CD8-positive, alpha-beta memory T cell (primary cell): ENCODE measurements at regions not wholly inside any gene's neighbourhood (a gene's known extent, or its start where the extent isn't known, plus 50 kb on each side); places are given as distances from the start of the nearest gene placed in this dataset.
A peak's percentile ranks its signal among the peaks of the same experiment; 100 is the strongest.

Experiments used
- CTCF ChIA-PET: fragments of 350-600 bp; sonication (Branson Sonifier 250); formaldehyde crosslinking; loops from one replicate; lab custom pipeline; 2021; ENCODE audit warnings: antibody characterized with exemption; lab: Charles Lee
- POLR2A ChIA-PET: fragments of 350-600 bp; sonication (Branson Sonifier 250); formaldehyde crosslinking; loops from one replicate; lab custom pipeline; 2021; ENCODE audit warnings: antibody characterized with exemption; lab: Charles Lee
- DNase-seq, 5 donors: peaks; one replicate each; pipeline versions ENCODE4 v3.0.0 to v3.0.0-alpha.2; 2020 to 2022; ENCODE audit warnings: mixed read lengths in 1 of 5
- H3K27ac ChIP-seq: one replicate; pipeline ENCODE4 v1.7.0; 2013; ENCODE audit warnings: low read depth, mild to moderate bottlenecking, low read length, moderate library complexity
- H3K27me3 ChIP-seq: 2 replicates; pipeline ENCODE4 v1.7.0; 2013; ENCODE audit warnings: low read length, mild to moderate bottlenecking; ENCODE audit not compliant: insufficient read depth, poor library complexity, severe bottlenecking
- H3K36me3 ChIP-seq: 2 replicates; pipeline ENCODE4 v1.7.0; 2013; ENCODE audit warnings: mild to moderate bottlenecking, low read length, moderate library complexity; ENCODE audit not compliant: insufficient read depth
- H3K4me1 ChIP-seq: 2 replicates; pipeline ENCODE4 v1.7.0; 2013; ENCODE audit warnings: mild to moderate bottlenecking, low read length, moderate library complexity; ENCODE audit not compliant: insufficient read depth
- H3K4me3 ChIP-seq: 2 replicates; pipeline ENCODE4 v1.7.0; 2013; ENCODE audit warnings: mild to moderate bottlenecking, low read length
- H3K9me3 ChIP-seq: 2 replicates; pipeline ENCODE4 v1.7.0; 2013; ENCODE audit warnings: mild to moderate bottlenecking, low read length
- H3K27ac Mint-ChIP-seq, 8 donors: one replicate each; pipeline ENCODE4 v1.8.0; 2020 to 2021; ENCODE audit warnings: mixed read lengths in 8 of 8, mild to moderate bottlenecking in 6 of 8, inconsistent platforms in 3 of 8, moderate library complexity in 3 of 8
- H3K27me3 Mint-ChIP-seq, 2 donors: one replicate each; pipeline ENCODE4 v1.8.0; 2020 to 2021; ENCODE audit warnings: mixed read lengths in 2 of 2, mild to moderate bottlenecking in 1 of 2, moderate library complexity in 1 of 2
- H3K36me3 Mint-ChIP-seq, 3 donors: one replicate each; pipeline ENCODE4 v1.8.0; 2020 to 2021; ENCODE audit warnings: mixed read lengths in 3 of 3, inconsistent platforms in 1 of 3, mild to moderate bottlenecking in 1 of 3
- H3K4me1 Mint-ChIP-seq, 3 donors: one replicate each; pipeline ENCODE4 v1.8.0; 2020 to 2021; ENCODE audit warnings: mixed read lengths in 3 of 3, inconsistent platforms in 1 of 3, mild to moderate bottlenecking in 1 of 3
- H3K4me3 Mint-ChIP-seq, 7 donors: one replicate each; pipeline ENCODE4 v1.8.0; 2020 to 2021; ENCODE audit warnings: mixed read lengths in 7 of 7, mild to moderate bottlenecking in 6 of 7, moderate library complexity in 4 of 7, inconsistent platforms in 2 of 7
- H3K9me3 Mint-ChIP-seq, 5 donors: one replicate each; pipeline ENCODE4 v1.8.0; 2020 to 2022; ENCODE audit warnings: mixed read lengths in 5 of 5, mild to moderate bottlenecking in 3 of 5, moderate library complexity in 2 of 5, inconsistent platforms in 1 of 5

GRCh38 chr3:82807781-82808180 is 1046.3 kb upstream of the GBE1 start:
- H3K9me3 ChIP-seq: no peaks in the 10 kb centered on the region
- H3K27me3 ChIP-seq: no peaks in the 10 kb centered on the region
- ChIA-PET CTCF (no interaction called here), POLR2A (no interaction called here)
- no peak for DNase-seq
- H3K36me3 Mint-ChIP-seq: no peaks in the 10 kb centered on the region
- H3K4me3 Mint-ChIP-seq: no peak overlapping the region
- no peaks in the 10 kb centered on the region for H3K4me1 ChIP-seq
- no peaks in the 10 kb centered on the region for H3K36me3 ChIP-seq
- H3K4me3 ChIP-seq: no peak overlapping the region
- no peak overlapping the region for H3K27ac Mint-ChIP-seq
- H3K4me1 Mint-ChIP-seq: no peaks in the 10 kb centered on the region
- H3K27ac ChIP-seq: no peak overlapping the region
- no peaks in the 10 kb centered on the region for H3K27me3 Mint-ChIP-seq
- peaks cover 6 to 37% (median 13%) of the 10 kb centered on the region in 5 donors for H3K9me3 Mint-ChIP-seq

DNA sequence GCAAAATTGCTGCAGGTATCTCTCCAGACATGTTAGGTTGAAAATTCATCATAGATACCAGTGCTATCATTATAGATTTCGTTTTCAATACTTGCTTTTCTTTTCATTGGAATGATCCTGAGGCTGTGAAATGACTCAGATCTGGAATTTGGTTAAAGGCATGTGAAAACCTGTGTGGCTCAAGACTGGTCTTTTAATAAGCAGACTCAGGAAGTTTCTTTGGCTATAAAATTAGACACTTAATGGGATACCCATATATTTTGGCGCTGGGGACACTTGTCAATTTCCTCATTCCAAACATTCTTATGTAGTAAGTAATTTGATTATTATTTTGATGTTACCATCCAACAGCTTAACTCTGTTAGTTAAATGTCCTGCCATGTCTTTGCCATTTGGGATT is 1041.1 kb upstream of the GBE1 start:
- Mint-ChIP-seq H3K4me3 (no peak overlapping the region), H3K27ac (no peak overlapping the region), H3K9me3 (peaks cover 1 to 21% (median 4%) of the 10 kb centered on the region in 5 donors), H3K4me1 (no peaks in the 10 kb centered on the region), H3K27me3 (peaks cover 0 to 3% of the 10 kb centered on the region in 2 donors), H3K36me3 (no peaks in the 10 kb centered on the region)
- ChIA-PET CTCF (no interaction called here), POLR2A (no interaction called here)
- DNase-seq: no peak
- no peaks in the 10 kb centered on the region for H3K4me1 ChIP-seq
- H3K36me3 ChIP-seq: no peaks in the 10 kb centered on the region
- H3K27me3 ChIP-seq: no peaks in the 10 kb centered on the region
- H3K4me3 ChIP-seq: no peak overlapping the region
- no peaks in the 10 kb centered on the region for H3K9me3 ChIP-seq
- no peak overlapping the region for H3K27ac ChIP-seq

DNA sequence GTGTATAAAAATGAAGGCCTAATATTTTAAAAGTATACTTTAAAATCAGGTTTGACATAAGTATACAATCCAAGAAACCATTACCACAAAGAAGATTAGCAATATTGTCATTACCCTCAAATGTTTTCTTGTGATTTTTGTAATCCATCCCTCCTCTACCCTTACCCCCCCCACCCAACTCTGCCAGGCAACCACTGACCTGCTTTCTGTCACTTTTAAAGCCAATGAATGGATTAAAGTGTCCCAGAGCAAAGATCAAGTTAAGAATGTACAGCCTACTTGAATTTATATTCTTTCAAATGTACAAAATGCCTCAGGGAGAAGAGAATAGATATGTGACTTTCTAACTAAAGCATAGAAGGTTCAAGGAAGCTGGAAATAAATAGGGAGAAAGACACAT is 1038.8 kb upstream of the GBE1 start:
- H3K27ac ChIP-seq: no peak overlapping the region
- no peaks in the 10 kb centered on the region for H3K36me3 ChIP-seq
- no peaks in the 10 kb centered on the region for H3K4me1 ChIP-seq
- peaks cover 0 to 3% of the 10 kb centered on the region in 2 donors for H3K27me3 Mint-ChIP-seq
- H3K36me3 Mint-ChIP-seq: no peaks in the 10 kb centered on the region
- H3K4me3 ChIP-seq: no peak overlapping the region
- no peaks in the 10 kb centered on the region for H3K9me3 ChIP-seq
- H3K4me1 Mint-ChIP-seq: no peaks in the 10 kb centered on the region
- no peak overlapping the region for H3K27ac Mint-ChIP-seq
- DNase-seq: no peak
- no peaks in the 10 kb centered on the region for H3K27me3 ChIP-seq
- ChIA-PET CTCF (no interaction called here), POLR2A (no interaction called here)
- peaks cover 3 to 11% (median 5%) of the 10 kb centered on the region in 5 donors for H3K9me3 Mint-ChIP-seq
- no peak overlapping the region for H3K4me3 Mint-ChIP-seq

GRCh38 chr3:82796765-82797164 is 1035.3 kb upstream of the GBE1 start:
- Mint-ChIP-seq H3K27me3 (peaks cover 0 to 1% of the 10 kb centered on the region in 2 donors), H3K9me3 (peaks cover 3 to 15% (median 6%) of the 10 kb centered on the region in 5 donors), H3K36me3 (no peaks in the 10 kb centered on the region), H3K4me3 (no peak overlapping the region), H3K4me1 (no peaks in the 10 kb centered on the region), H3K27ac (no peak overlapping the region)
- DNase-seq: no peak
- ChIA-PET CTCF (no interaction called here), POLR2A (no interaction called here)
- Histone ChIP-seq H3K27ac (no peak overlapping the region), H3K9me3 (no peaks in the 10 kb centered on the region), H3K36me3 (no peaks in the 10 kb centered on the region), H3K4me1 (no peaks in the 10 kb centered on the region), H3K27me3 (no peaks in the 10 kb centered on the region), H3K4me3 (no peak overlapping the region)

- H3K9me3 Mint-ChIP-seq: peaks cover 3 to 21% (median 8%) of the 10 kb centered on the region in 5 donors
- no peaks in the 10 kb centered on the region for H3K9me3 ChIP-seq
- H3K36me3 ChIP-seq: no peaks in the 10 kb centered on the region
- no peaks in the 10 kb centered on the region for H3K27me3 Mint-ChIP-seq
- POLR2A ChIA-PET: no interaction called here
- CTCF ChIA-PET: no interaction called here
- H3K4me3 Mint-ChIP-seq: no peak overlapping the region
- no peak overlapping the region for H3K27ac ChIP-seq
- H3K4me1 Mint-ChIP-seq: no peaks in the 10 kb centered on the region
- no peaks in the 10 kb centered on the region for H3K36me3 Mint-ChIP-seq
- H3K4me3 ChIP-seq: no peak overlapping the region
- no peaks in the 10 kb centered on the region for H3K27me3 ChIP-seq
- no peaks in the 10 kb centered on the region for H3K4me1 ChIP-seq
- H3K27ac Mint-ChIP-seq: no peak overlapping the region
- DNase-seq: no peak
Observed at GRCh38 chr3:82791241-82791640, 1029.8 kb upstream of the GBE1 start.

GRCh38 chr3:82790307-82791097 is 1029.1 kb upstream of the GBE1 start:
- Histone ChIP-seq H3K4me1 (no peaks in the 10 kb centered on the region), H3K27ac (no peak overlapping the region), H3K9me3 (no peaks in the 10 kb centered on the region), H3K4me3 (no peak overlapping the region), H3K27me3 (no peaks in the 10 kb centered on the region), H3K36me3 (no peaks in the 10 kb centered on the region)
- Mint-ChIP-seq H3K36me3 (no peaks in the 10 kb centered on the region), H3K27me3 (no peaks in the 10 kb centered on the region), H3K27ac (no peak overlapping the region), H3K9me3 (peaks cover 0 to 25% (median 14%) of the 10 kb centered on the region in 5 donors), H3K4me3 (no peak overlapping the region), H3K4me1 (no peaks in the 10 kb centered on the region)
- DNase-seq: no peak
- CTCF ChIA-PET: no interaction called here
- POLR2A ChIA-PET: no interaction called here

DNA sequence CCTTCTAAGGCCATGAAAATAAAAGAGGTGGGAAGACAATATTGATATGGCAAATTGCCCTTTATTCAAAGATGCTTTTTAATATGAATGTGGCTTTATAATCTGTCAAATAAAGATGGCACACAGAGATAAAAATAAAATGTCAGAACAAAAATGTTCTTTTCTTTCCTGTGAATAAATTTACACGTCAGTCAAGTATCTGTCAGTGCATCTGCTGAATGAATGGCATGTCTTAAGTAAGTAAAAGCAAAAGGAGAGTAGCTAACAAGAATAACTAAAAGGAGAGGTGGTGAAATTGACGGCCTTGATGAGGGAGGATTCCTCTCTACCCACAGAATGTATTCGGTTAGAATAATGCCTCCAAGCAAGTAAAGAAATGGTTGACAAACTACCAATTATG is 1021.7 kb upstream of the GBE1 start:
- Mint-ChIP-seq H3K4me3 (no peak overlapping the region), H3K4me1 (no peaks in the 10 kb centered on the region), H3K27me3 (no peaks in the 10 kb centered on the region), H3K9me3 (peaks cover 0 to 21% (median 2%) of the 10 kb centered on the region in 5 donors), H3K36me3 (no peaks in the 10 kb centered on the region), H3K27ac (peak overlapping the region in 1 of 8 donors; percentile 81)
- DNase-seq: no peak
- H3K27ac ChIP-seq: no peak overlapping the region
- no peaks in the 10 kb centered on the region for H3K36me3 ChIP-seq
- no peaks in the 10 kb centered on the region for H3K4me1 ChIP-seq
- POLR2A ChIA-PET: no interaction called here
- no peaks in the 10 kb centered on the region for H3K9me3 ChIP-seq
- no peaks in the 10 kb centered on the region for H3K27me3 ChIP-seq
- CTCF ChIA-PET: no interaction called here
- H3K4me3 ChIP-seq: no peak overlapping the region

GRCh38 chr3:82773207-82773606 is 1011.8 kb upstream of the GBE1 start:
- Histone ChIP-seq H3K4me3 (no peak overlapping the region), H3K27ac (no peak overlapping the region), H3K4me1 (no peaks in the 10 kb centered on the region), H3K36me3 (no peaks in the 10 kb centered on the region), H3K27me3 (no peaks in the 10 kb centered on the region), H3K9me3 (no peaks in the 10 kb centered on the region)
- Mint-ChIP-seq H3K36me3 (no peaks in the 10 kb centered on the region), H3K9me3 (peaks cover 3 to 34% (median 15%) of the 10 kb centered on the region in 5 donors), H3K27me3 (no peaks in the 10 kb centered on the region), H3K4me3 (no peak overlapping the region), H3K27ac (no peak overlapping the region), H3K4me1 (no peaks in the 10 kb centered on the region)
- CTCF ChIA-PET: no interaction called here
- DNase-seq: no peak
- POLR2A ChIA-PET: no interaction called here
